Left ventricle myocardium inferior (tissue), 1 donor: ENCODE measurements at regions not wholly inside any gene's neighbourhood (a gene's known extent, or its start where the extent isn't known, plus 50 kb on each side); places are given as distances from the start of the nearest gene placed in this dataset.

ENCODE experiments used
- DNase-seq: peaks from one replicate; pipeline ENCODE4 v3.0.0-alpha.2; 2020
- H3K27ac ChIP-seq: fragments of 200-600 bp; replicated peaks from 2 replicates; pipeline ENCODE4 v1.8.0; 2021
- H3K27me3 ChIP-seq: fragments of 200-600 bp; 2 replicates; pipeline ENCODE4 v1.8.0; 2021; ENCODE audit warnings: low read depth
- H3K36me3 ChIP-seq: fragments of 200-600 bp; 2 replicates; pipeline ENCODE4 v1.8.0; 2021
- H3K4me1 ChIP-seq: fragments of 200-600 bp; 2 replicates; pipeline ENCODE4 v1.8.0; 2021
- H3K4me3 ChIP-seq: fragments of 200-600 bp; 2 replicates; pipeline ENCODE4 v1.8.0; 2021; ENCODE audit warnings: mild to moderate bottlenecking, moderate library complexity
- H3K9me3 ChIP-seq: fragments of 200-600 bp; replicated peaks from 2 replicates; pipeline ENCODE4 v1.8.0; 2021
- intact Hi-C: fragments of 100-400 bp; cut with micrococcal nuclease; formaldehyde crosslinking; loops from one replicate; pipeline ENCODE4 v1.11.0; 2022
- TF ChIP-seq, protein P1 (sequence below): fragments of 200-600 bp; IDR thresholded peaks from 2 replicates; pipeline ENCODE4 v1.8.0; 2021; ENCODE audit warnings: antibody characterized with exemption, mild to moderate bottlenecking, borderline replicate concordance
- donor health status: DM: no; HTN: yes; CAD: no; lungs with severe emphysema.

GRCh38 chr16:61596655-61597054 is 439.6 kb downstream of the CDH8 start:
- Histone ChIP-seq H3K9me3 (peaks cover 69% of the 10 kb centered on the region), H3K4me1 (no peaks in the 10 kb centered on the region), H3K27ac (no peak overlapping the region), H3K4me3 (no peak overlapping the region), H3K27me3 (no peaks in the 10 kb centered on the region), H3K36me3 (no peaks in the 10 kb centered on the region)
- no peak for DNase-seq
- TF ChIP-seq, protein P1, sequence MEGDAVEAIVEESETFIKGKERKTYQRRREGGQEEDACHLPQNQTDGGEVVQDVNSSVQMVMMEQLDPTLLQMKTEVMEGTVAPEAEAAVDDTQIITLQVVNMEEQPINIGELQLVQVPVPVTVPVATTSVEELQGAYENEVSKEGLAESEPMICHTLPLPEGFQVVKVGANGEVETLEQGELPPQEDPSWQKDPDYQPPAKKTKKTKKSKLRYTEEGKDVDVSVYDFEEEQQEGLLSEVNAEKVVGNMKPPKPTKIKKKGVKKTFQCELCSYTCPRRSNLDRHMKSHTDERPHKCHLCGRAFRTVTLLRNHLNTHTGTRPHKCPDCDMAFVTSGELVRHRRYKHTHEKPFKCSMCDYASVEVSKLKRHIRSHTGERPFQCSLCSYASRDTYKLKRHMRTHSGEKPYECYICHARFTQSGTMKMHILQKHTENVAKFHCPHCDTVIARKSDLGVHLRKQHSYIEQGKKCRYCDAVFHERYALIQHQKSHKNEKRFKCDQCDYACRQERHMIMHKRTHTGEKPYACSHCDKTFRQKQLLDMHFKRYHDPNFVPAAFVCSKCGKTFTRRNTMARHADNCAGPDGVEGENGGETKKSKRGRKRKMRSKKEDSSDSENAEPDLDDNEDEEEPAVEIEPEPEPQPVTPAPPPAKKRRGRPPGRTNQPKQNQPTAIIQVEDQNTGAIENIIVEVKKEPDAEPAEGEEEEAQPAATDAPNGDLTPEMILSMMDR: no peak
- intact Hi-C loops: no loop called here

- TF ChIP-seq, protein P1: no peak
- intact Hi-C loops: no loop called here
- Histone ChIP-seq H3K27me3 (no peaks in the 10 kb centered on the region), H3K9me3 (peaks cover 73% of the 10 kb centered on the region), H3K4me3 (no peak overlapping the region), H3K36me3 (no peaks in the 10 kb centered on the region), H3K27ac (no peak overlapping the region), H3K4me1 (no peaks in the 10 kb centered on the region)
- DNase-seq: no peak
Measured at GRCh38 chr16:61595605-61596004, 440.6 kb downstream of the CDH8 start.

GRCh38 chr16:61590577-61590976 is 445.7 kb downstream of the CDH8 start:
- intact Hi-C loops: no loop called here
- no peak for DNase-seq

GRCh38 chr16:61587526-61587925 is 448.7 kb downstream of the CDH8 start:
- Histone ChIP-seq H3K27ac (no peak overlapping the region), H3K9me3 (peaks cover 12% of the 10 kb centered on the region), H3K4me1 (no peaks in the 10 kb centered on the region), H3K4me3 (no peak overlapping the region), H3K36me3 (no peaks in the 10 kb centered on the region), H3K27me3 (no peaks in the 10 kb centered on the region)
- intact Hi-C loops: no loop called here
- TF ChIP-seq, protein P1: no peak
- no peak for DNase-seq

More at GRCh38 chr16:61590577-61590976, 445.7 kb downstream of the CDH8 start:
- H3K27ac ChIP-seq: no peak overlapping the region
- peaks cover 43% of the 10 kb centered on the region for H3K9me3 ChIP-seq
- no peaks in the 10 kb centered on the region for H3K36me3 ChIP-seq
- no peaks in the 10 kb centered on the region for H3K4me1 ChIP-seq
- no peak overlapping the region for H3K4me3 ChIP-seq
- TF ChIP-seq, protein P1: no peak
- no peaks in the 10 kb centered on the region for H3K27me3 ChIP-seq

DNA sequence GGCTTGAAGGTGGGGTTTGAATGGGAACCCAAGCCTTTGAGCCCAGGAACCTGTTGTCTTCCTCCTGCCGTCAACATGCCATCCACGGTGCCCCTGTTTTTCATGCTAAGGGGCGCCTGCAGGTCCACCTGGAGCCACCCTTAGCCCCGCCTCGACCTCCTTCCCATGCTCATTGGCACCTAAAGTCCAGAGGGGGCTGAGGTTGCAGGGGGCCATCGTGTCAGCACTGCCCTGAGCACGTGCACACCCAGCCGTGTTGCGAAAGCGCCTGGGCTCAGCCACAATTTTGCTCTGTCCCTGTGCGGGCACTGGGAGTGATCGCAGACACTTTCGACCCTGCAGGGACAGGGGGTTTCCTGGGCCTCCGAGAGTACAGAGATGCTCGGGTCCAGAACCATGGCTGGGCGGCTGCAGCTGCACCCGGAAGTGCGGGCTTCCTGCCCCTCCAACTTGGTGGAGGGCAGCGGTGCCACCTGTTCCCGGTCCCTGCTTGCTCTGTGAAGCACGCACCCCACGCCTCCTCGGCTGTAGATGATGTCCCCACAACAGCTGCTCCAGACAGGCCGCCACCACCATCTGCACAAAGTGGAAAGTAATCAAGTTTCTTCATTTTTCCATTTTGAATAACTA is 454.7 kb downstream of the CDH8 start:
- Histone ChIP-seq H3K4me3 (no peak overlapping the region), H3K36me3 (no peaks in the 10 kb centered on the region), H3K27ac (no peak overlapping the region), H3K27me3 (no peaks in the 10 kb centered on the region), H3K9me3 (no peaks in the 10 kb centered on the region), H3K4me1 (no peaks in the 10 kb centered on the region)
- intact Hi-C loops: no loop called here
- TF ChIP-seq, protein P1: no peak
- no peak for DNase-seq
